GM20431 (cell line): ENCODE measurements at regions not wholly inside any gene's neighbourhood (a gene's known extent, or its start where the extent isn't known, plus 50 kb on each side); places are given as distances from the start of the nearest gene placed in this dataset.

Source experiments
- in situ Hi-C: fragments of 300-500 bp; cut with MseI, MboI; formaldehyde crosslinking; loops from one replicate; pipeline ENCODE4 v1.15.0; 2020; ENCODE audit warnings: low sequenced_read_pairs; ENCODE audit not compliant: unreplicated experiment

- in situ Hi-C loops, result no loop called here
These were observed 237.7 kb upstream of the KLF4 start for GRCh38 chr9:107727086-107727780.

- in situ Hi-C loops, result no loop called here
These were observed 233.4 kb upstream of the KLF4 start for GRCh38 chr9:107723015-107723414.

GRCh38 chr9:107721705-107722245, 232.2 kb upstream of the KLF4 start:
- in situ Hi-C loops, result no loop called here

GRCh38 chr9:107720501-107720900, 230.9 kb upstream of the KLF4 start:
- in situ Hi-C loops, result no loop called here

- in situ Hi-C loops, result no loop called here
These were observed 228.2 kb upstream of the KLF4 start for GRCh38 chr9:107717529-107718314.

- in situ Hi-C loops, result no loop called here
These were observed 226.2 kb upstream of the KLF4 start for GRCh38 chr9:107715740-107716139.

GRCh38 chr9:107713470-107713869, 223.9 kb upstream of the KLF4 start:
- in situ Hi-C loops, result no loop called here

GRCh38 chr9:107712390-107712789, 222.8 kb upstream of the KLF4 start:
- in situ Hi-C loops, result no loop called here

- in situ Hi-C loops, result no loop called here
These were observed 222.0 kb upstream of the KLF4 start for GRCh38 chr9:107711542-107711941.

- in situ Hi-C loops, result no loop called here
These were observed 221.4 kb upstream of the KLF4 start for GRCh38 chr9:107710953-107711352.

- in situ Hi-C loops, result no loop called here
These were observed 221.0 kb upstream of the KLF4 start for GRCh38 chr9:107710546-107710945.

GRCh38 chr9:107708791-107709190, 219.2 kb upstream of the KLF4 start:
- in situ Hi-C loops, result no loop called here

GRCh38 chr9:107707915-107708441, 218.4 kb upstream of the KLF4 start:
- in situ Hi-C loops, result no loop called here

GRCh38 chr9:107707428-107707837, 217.9 kb upstream of the KLF4 start:
- in situ Hi-C loops, result no loop called here

GRCh38 chr9:107706701-107707427, 217.3 kb upstream of the KLF4 start:
- in situ Hi-C loops, result no loop called here

GRCh38 chr9:107705521-107705920, 216.0 kb upstream of the KLF4 start:
- in situ Hi-C loops, result no loop called here

GRCh38 chr9:107704774-107705173, 215.2 kb upstream of the KLF4 start:
- in situ Hi-C loops, result no loop called here

GRCh38 chr9:107703651-107704050, 214.1 kb upstream of the KLF4 start:
- in situ Hi-C loops, result no loop called here

- in situ Hi-C loops, result no loop called here
These were observed 211.3 kb upstream of the KLF4 start for GRCh38 chr9:107700847-107701246.

- in situ Hi-C loops, result no loop called here
These were observed 209.7 kb upstream of the KLF4 start for GRCh38 chr9:107699231-107699630.
